LNCaP clone FGC (cell line): ENCODE measurements at regions not wholly inside any gene's neighbourhood (a gene's known extent, or its start where the extent isn't known, plus 50 kb on each side); places are given as distances from the start of the nearest gene placed in this dataset.

ENCODE experiments used
- DNase-seq: peaks from one replicate; pipeline ENCODE4 v3.0.0-alpha.2; 2011; ENCODE audit warnings: low read depth
- H3K4me3 ChIP-seq: 2 replicates; pipeline ENCODE4 v1.5.1; 2011; ENCODE audit warnings: mild to moderate bottlenecking, low read depth, low read length, control low read depth
- TF ChIP-seq, protein P1 (sequence below): IDR thresholded peaks from 2 replicates; pipeline ENCODE4 v1.5.1; 2012; ENCODE audit warnings: mild to moderate bottlenecking; ENCODE audit not compliant: control insufficient read depth, insufficient read depth; ENCODE audit errors: extremely low read depth

- no peak overlapping the region for H3K4me3 ChIP-seq
- TF ChIP-seq, protein P1, sequence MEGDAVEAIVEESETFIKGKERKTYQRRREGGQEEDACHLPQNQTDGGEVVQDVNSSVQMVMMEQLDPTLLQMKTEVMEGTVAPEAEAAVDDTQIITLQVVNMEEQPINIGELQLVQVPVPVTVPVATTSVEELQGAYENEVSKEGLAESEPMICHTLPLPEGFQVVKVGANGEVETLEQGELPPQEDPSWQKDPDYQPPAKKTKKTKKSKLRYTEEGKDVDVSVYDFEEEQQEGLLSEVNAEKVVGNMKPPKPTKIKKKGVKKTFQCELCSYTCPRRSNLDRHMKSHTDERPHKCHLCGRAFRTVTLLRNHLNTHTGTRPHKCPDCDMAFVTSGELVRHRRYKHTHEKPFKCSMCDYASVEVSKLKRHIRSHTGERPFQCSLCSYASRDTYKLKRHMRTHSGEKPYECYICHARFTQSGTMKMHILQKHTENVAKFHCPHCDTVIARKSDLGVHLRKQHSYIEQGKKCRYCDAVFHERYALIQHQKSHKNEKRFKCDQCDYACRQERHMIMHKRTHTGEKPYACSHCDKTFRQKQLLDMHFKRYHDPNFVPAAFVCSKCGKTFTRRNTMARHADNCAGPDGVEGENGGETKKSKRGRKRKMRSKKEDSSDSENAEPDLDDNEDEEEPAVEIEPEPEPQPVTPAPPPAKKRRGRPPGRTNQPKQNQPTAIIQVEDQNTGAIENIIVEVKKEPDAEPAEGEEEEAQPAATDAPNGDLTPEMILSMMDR = no peak
- DNase-seq = no peak
These were observed 159.2 kb upstream of the SLC24A2 start for GRCh38 chr9:19947996-19948395.

DNA sequence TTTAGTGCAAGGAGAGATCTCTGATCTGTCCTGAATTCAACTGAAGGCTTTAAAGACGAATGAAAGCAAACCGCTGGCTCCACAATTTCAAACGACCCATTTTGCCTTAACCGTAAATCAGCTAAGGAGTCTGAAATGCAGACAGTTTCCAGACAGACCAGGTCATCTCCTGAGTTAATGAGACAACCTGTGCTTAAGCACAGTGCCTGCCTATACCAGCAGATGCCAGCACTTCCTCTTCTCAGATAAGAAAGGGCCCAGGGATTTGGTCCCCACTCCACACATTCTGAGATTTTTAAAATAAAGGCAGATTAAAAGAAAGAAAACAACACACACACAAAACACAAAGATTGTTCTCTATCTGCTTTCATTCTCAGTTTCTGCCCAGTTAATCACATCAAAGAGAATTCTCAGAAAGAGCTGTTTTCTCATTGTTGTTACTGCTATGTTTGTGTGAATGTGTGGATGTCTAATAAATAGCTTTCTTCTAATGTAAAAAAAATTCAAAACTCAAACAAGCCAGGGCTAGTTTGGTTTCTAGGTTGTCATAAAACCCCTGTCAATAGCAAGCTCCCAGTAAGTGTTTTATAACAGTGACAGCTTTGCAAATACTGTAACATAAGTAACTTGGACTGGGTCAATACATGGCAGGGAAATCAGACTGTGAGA is 157.7 kb upstream of the SLC24A2 start:
- TF ChIP-seq, protein P1 = peak; percentile 68
- no peak overlapping the region for H3K4me3 ChIP-seq

DNA sequence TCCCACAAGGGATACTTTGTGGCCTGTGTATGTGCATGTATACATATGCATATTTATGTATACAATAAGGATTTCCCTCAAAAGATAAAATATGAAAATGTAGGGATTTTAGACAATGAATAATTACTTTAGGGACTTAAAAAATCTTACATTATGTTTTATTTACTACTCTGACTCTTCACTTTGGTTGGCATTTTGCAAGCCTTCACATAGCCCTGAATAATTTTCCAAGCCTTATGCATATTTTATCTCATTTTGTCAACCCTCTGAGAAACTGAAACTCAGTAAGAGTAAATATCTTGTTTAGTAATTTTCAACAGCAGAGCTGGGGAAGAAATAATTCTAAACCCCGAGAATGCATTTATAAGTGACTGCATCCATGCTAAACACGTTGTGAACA is 153.0 kb upstream of the SLC24A2 start:
- DNase-seq = no peak
- H3K4me3 ChIP-seq = no peak overlapping the region
- TF ChIP-seq, protein P1 = no peak

More for the DNA sequence above, 157.7 kb upstream of the SLC24A2 start:
- DNase-seq = no peak

DNA sequence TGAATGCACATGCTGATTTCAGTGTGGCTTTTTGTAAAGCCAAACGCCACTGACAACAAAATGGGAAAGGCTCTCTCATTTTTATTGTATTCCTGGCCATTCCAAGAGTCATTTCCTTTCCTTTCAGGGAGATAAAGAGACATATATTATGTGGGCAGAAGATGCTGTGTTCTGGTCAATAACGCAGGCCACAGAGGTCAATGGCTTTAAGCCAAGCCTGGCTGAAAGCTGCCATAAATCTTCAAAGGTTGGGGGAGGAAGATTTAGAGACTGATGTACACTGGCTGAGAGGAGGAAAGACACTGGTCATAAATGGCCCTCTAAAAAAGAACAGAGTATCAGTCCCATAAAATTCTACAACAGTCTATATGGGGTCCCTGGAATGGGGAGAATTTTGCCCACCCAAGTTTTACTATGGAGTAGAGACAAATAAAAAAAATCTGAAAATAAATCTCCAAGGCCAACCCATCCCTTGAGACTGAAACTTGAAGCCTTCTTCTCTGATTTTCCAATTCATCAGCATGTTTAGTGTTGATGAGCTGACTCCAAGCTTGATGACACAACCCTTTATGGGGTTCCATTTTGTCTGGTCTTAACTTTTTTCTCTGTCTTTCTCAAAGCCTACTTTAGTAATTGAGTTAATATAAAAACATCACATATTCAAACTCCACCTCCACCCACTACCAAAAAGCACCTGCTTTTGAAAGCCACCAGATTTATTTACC is 152.1 kb upstream of the SLC24A2 start:
- DNase-seq = no peak
- TF ChIP-seq, protein P1 = no peak
- H3K4me3 ChIP-seq = no peak overlapping the region

DNA sequence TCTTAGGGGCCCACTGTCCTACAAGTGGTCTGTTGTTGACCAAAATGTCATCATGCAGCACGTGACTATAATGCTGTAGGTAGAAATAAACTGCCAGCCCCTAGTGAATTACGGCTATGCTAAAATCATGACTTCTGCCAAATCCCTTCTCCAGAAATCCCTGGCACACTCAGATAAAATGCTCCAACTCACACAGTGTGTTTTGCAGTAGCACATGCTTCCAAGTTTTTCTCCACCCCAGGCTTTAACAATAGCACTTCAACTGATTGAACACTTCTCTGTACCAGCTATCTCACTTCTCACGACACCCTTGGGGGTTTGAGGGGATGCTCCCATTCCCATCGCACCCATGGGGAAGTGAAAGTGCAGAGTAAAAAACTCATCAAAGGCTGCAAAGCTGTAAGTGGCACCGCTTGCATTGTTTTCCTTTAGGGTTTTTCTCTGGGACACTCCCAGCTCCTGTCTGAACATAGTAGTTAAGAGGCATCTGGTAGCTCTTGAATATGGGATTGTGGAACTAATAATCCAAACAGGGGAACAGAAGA is 151.0 kb upstream of the SLC24A2 start:
- TF ChIP-seq, protein P1 = no peak
- no peak overlapping the region for H3K4me3 ChIP-seq
- no peak for DNase-seq

- H3K4me3 ChIP-seq = no peak overlapping the region
- TF ChIP-seq, protein P1 = no peak
- no peak for DNase-seq
These were observed 150.3 kb upstream of the SLC24A2 start for GRCh38 chr9:19938990-19939733.
